Ascending aorta (tissue), 2 donors: ENCODE measurements at regions not wholly inside any gene's neighbourhood (a gene's known extent, or its start where the extent isn't known, plus 50 kb on each side); places are given as distances from the start of the nearest gene placed in this dataset.

Source experiments
- DNase-seq, 2 donors: peaks; one replicate each; pipeline ENCODE4 v3.0.0-alpha.2; 2019; ENCODE audit warnings: low spot score in 2 of 2
- H3K27ac ChIP-seq, 2 donors: fragments of 200-600 bp; sonication (generic); one replicate each; pipeline ENCODE4 v1.5.1; 2016 to 2017; ENCODE audit warnings: mild to moderate bottlenecking in 1 of 2
- H3K27me3 ChIP-seq: fragments of 200-600 bp; sonication (generic); one replicate; pipeline ENCODE4 v1.5.1; 2017
- H3K36me3 ChIP-seq, 2 donors: fragments of 200-600 bp; sonication (generic); one replicate each; pipeline ENCODE4 v1.5.1; 2016
- H3K4me1 ChIP-seq, 2 donors: fragments of 200-600 bp; sonication (generic); one replicate each; pipeline ENCODE4 v1.5.1; 2016 to 2017; ENCODE audit warnings: mild to moderate bottlenecking in 1 of 2
- H3K4me3 ChIP-seq, 2 donors: fragments of 200-600 bp; sonication (generic); one replicate each; pipeline ENCODE4 v1.5.1; 2016 to 2017; ENCODE audit warnings: mild to moderate bottlenecking in 1 of 2
- H3K9me3 ChIP-seq, 2 donors: fragments of 200-600 bp; sonication (generic); one replicate each; pipeline ENCODE4 v1.5.1; 2016
- CTCF ChIP-seq, 3 experiments: fragments of 200-600 bp in 2 of 3; fragments of 450-650 bp in 1 of 3; sonication (generic) in 2 of 3; IDR thresholded peaks; one replicate each; pipeline ENCODE4 v1.5.1; 2016 to 2019; ENCODE audit warnings: antibody characterized with exemption in 3 of 3, mild to moderate bottlenecking in 1 of 3, moderate library complexity in 1 of 3
- intact Hi-C: fragments of 100-400 bp; cut with DNase I; formaldehyde crosslinking; loops from one replicate; pipeline ENCODE4 v1.15.1; 2023

GRCh38 chr3:124409650-124410275 lies 320.5 kb upstream of the UMPS start:
- DNase-seq, result no peak
- Histone ChIP-seq H3K27ac (peak overlapping the region; percentile 45 to 69), H3K36me3 (peaks cover 33 to 52% of the 10 kb centered on the region in 2 donors), H3K27me3 (no peaks in the 10 kb centered on the region), H3K4me3 (no peak overlapping the region), H3K9me3 (no peaks in the 10 kb centered on the region), H3K4me1 (peaks cover 0 to 7% of the 10 kb centered on the region in 2 donors)
- TF ChIP-seq CTCF (IDR thresholded peaks at IDR 0.05), result no peak
- intact Hi-C loops, result loop anchor here (2.0 kb wide), 1 partner anchor 27 kb away; no protein-coding TSS in a partner anchor

GRCh38 chr3:124410471-124410870 lies 319.8 kb upstream of the UMPS start:
- no peak for TF ChIP-seq CTCF (IDR thresholded peaks at IDR 0.05)
- H3K27ac ChIP-seq, result peak overlapping the region; percentile 45 to 69
- H3K36me3 ChIP-seq, result peaks cover 38 to 52% of the 10 kb centered on the region in 2 donors
- H3K9me3 ChIP-seq, result no peaks in the 10 kb centered on the region
- H3K4me1 ChIP-seq, result peaks cover 0 to 7% of the 10 kb centered on the region in 2 donors
- no peak for DNase-seq
- H3K4me3 ChIP-seq, result no peak overlapping the region
- H3K27me3 ChIP-seq, result no peaks in the 10 kb centered on the region
- intact Hi-C loops, result loop anchor here (2.0 kb wide), 1 partner anchor 28 kb away; no protein-coding TSS in a partner anchor

GRCh38 chr3:124411728-124412127 lies 318.5 kb upstream of the UMPS start:
- intact Hi-C loops, result loop anchor here (2.0 kb wide), 1 partner anchor 29 kb away; no protein-coding TSS in a partner anchor
- H3K4me1 ChIP-seq, result peaks cover 0 to 17% of the 10 kb centered on the region in 2 donors

GRCh38 chr3:124412644-124413043 lies 317.6 kb upstream of the UMPS start:
- DNase-seq, result no peak
- H3K27me3 ChIP-seq, result no peaks in the 10 kb centered on the region
- no peak for TF ChIP-seq CTCF (IDR thresholded peaks at IDR 0.05)
- intact Hi-C loops, result no loop called here
- H3K27ac ChIP-seq, result no peak overlapping the region
- H3K36me3 ChIP-seq, result peaks cover 37 to 64% of the 10 kb centered on the region in 2 donors
- no peaks in the 10 kb centered on the region for H3K9me3 ChIP-seq
- no peak overlapping the region for H3K4me3 ChIP-seq
- peaks cover 0 to 22% of the 10 kb centered on the region in 2 donors for H3K4me1 ChIP-seq

More at GRCh38 chr3:124411728-124412127, 318.5 kb upstream of the UMPS start:
- peaks cover 36 to 58% of the 10 kb centered on the region in 2 donors for H3K36me3 ChIP-seq
- H3K4me3 ChIP-seq, result no peak overlapping the region
- TF ChIP-seq CTCF (IDR thresholded peaks at IDR 0.05), result no peak
- H3K27ac ChIP-seq, result no peak overlapping the region
- H3K27me3 ChIP-seq, result no peaks in the 10 kb centered on the region
- no peak for DNase-seq
- H3K9me3 ChIP-seq, result no peaks in the 10 kb centered on the region

GRCh38 chr3:124413393-124413792 lies 316.9 kb upstream of the UMPS start:
- Histone ChIP-seq H3K9me3 (no peaks in the 10 kb centered on the region), H3K36me3 (peaks cover 35 to 65% of the 10 kb centered on the region in 2 donors), H3K27ac (peak overlapping the region; percentile 11 to 21), H3K4me3 (no peak overlapping the region), H3K4me1 (peaks cover 0 to 24% of the 10 kb centered on the region in 2 donors), H3K27me3 (no peaks in the 10 kb centered on the region)
- intact Hi-C loops, result no loop called here
- no peak for DNase-seq
- no peak for TF ChIP-seq CTCF (IDR thresholded peaks at IDR 0.05)
